ENCODE measurements at regions not wholly inside any gene's neighbourhood (a gene's known extent, or its start where the extent isn't known, plus 50 kb on each side); places are given as distances from the start of the nearest gene placed in this dataset.

DNA sequence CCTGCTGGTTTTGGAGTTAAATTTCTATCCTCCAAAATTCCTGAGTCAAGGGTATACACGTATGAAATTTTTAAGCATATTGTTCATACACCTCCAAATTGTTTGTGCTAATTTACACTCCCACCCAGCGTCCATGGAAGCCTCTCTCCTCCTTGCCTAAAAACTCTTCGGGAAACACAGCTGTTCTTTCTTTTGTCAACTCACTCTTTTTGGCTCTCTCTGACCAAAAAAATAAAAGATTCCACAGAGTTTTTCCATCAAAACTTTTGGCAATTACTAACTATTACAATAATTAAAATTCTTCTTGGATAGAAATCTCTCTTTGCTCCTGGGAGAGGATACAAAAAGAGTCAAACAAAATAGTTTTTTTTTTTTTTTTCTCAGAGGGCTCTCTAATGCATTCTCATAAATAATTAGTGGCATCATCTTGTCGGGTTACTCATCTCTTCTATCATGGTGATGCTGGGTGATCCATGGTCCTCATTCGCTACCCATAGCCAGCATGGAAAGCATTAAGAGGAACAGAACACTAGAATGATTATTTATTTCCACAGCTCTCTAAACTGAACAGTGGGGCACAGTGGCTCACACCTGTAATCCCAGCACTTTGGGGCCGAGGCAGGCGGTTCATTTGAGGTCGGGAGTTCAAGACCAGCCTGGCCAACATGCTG, 310.7 kb downstream of the SFMBT2 start:
- Histone ChIP-seq H3K27me3 (no peaks in the 10 kb centered on the region), H3K4me3 (no peak overlapping the region), H3K9me3 (no peaks in the 10 kb centered on the region), H3K4me1 (no peaks in the 10 kb centered on the region), H3K36me3 (no peaks in the 10 kb centered on the region), H3K27ac (no peak overlapping the region)
- DNase-seq (ENCODE audit: low spot score in 2 of 2) = no peak
- TF ChIP-seq, protein P1, sequence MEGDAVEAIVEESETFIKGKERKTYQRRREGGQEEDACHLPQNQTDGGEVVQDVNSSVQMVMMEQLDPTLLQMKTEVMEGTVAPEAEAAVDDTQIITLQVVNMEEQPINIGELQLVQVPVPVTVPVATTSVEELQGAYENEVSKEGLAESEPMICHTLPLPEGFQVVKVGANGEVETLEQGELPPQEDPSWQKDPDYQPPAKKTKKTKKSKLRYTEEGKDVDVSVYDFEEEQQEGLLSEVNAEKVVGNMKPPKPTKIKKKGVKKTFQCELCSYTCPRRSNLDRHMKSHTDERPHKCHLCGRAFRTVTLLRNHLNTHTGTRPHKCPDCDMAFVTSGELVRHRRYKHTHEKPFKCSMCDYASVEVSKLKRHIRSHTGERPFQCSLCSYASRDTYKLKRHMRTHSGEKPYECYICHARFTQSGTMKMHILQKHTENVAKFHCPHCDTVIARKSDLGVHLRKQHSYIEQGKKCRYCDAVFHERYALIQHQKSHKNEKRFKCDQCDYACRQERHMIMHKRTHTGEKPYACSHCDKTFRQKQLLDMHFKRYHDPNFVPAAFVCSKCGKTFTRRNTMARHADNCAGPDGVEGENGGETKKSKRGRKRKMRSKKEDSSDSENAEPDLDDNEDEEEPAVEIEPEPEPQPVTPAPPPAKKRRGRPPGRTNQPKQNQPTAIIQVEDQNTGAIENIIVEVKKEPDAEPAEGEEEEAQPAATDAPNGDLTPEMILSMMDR (IDR thresholded peaks at IDR 0.05) = no peak
- intact Hi-C loops (cut with DNase I) = no loop called here

DNA sequence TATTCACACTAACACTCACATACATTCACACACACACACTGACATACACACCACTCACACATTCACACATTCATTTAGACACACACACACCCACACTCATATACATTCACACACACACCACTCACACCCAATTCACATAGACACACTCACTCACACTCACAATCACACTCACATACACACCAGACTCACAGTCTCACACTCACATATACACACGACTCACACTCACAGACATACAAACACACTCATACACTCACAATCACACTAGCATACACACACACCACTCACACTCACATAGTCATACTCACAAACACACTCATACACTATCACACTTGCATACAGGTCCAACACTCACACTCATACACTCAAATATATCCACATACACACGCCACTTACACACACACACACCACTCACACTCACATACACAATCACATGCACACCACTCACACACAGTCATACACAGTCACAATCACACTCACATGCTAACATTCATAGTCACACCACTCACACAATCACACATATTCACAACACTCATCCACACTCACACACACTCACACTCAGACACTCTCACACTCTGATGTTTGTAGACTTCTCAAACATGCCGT, 312.6 kb downstream of the SFMBT2 start:
- TF ChIP-seq, protein P1 (IDR thresholded peaks at IDR 0.05) = no peak
- intact Hi-C loops (cut with DNase I) = no loop called here
- no peaks in the 10 kb centered on the region for H3K4me1 ChIP-seq

DNA sequence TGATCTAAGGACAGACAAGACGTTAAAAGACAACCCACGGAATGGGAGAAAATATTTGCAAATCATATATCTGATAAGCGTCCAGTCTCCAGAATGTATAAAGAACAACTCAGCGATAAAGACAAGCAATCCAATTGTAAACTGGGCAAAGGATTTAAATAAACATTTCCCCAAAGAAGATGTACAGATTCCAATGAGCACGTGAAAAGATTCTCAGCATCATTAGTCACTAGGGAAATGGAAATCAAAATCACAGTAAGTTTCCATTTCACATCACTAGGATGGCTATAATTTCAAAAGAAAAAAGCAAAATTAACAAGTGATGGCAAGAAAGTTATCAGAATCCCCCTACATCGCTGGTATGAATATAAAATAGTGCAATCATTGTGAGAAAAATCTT, 316.1 kb downstream of the SFMBT2 start:
- Histone ChIP-seq H3K27ac (no peak overlapping the region), H3K9me3 (no peaks in the 10 kb centered on the region), H3K27me3 (no peaks in the 10 kb centered on the region), H3K36me3 (no peaks in the 10 kb centered on the region), H3K4me1 (no peaks in the 10 kb centered on the region), H3K4me3 (no peak overlapping the region)
- DNase-seq (ENCODE audit: low spot score in 2 of 2) = no peak
- intact Hi-C loops (cut with DNase I) = no loop called here
- TF ChIP-seq, protein P1 (IDR thresholded peaks at IDR 0.05) = no peak

More for the DNA sequence above, 312.6 kb downstream of the SFMBT2 start:
- H3K27ac ChIP-seq = no peak overlapping the region
- H3K4me3 ChIP-seq = no peak overlapping the region
- no peak for DNase-seq (ENCODE audit: low spot score in 2 of 2)
- no peaks in the 10 kb centered on the region for H3K27me3 ChIP-seq
- H3K36me3 ChIP-seq = no peaks in the 10 kb centered on the region
- H3K9me3 ChIP-seq = no peaks in the 10 kb centered on the region

DNA sequence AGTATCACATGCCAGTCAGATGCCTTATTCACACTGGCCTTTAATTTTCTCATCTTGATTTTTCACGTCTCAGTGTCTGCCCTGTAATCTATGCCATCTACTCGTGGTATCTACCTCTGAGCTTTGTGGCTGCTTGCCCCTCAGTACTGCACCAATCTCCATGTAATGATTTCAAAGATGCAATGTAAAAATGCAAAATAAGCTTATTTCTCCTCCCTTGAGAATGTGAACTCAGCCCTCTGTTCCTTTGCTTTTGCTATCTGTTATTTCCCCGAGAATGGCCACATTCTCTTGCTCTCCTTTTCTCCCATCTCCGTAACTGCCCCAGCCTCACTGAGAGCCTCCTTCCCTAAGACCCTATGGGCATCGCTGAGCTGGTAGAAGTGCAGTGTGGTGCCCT, 317.5 kb downstream of the SFMBT2 start:
- DNase-seq (ENCODE audit: low spot score in 2 of 2) = no peak
- Histone ChIP-seq H3K27me3 (no peaks in the 10 kb centered on the region), H3K4me3 (no peak overlapping the region), H3K27ac (no peak overlapping the region), H3K9me3 (no peaks in the 10 kb centered on the region), H3K36me3 (no peaks in the 10 kb centered on the region), H3K4me1 (no peaks in the 10 kb centered on the region)
- TF ChIP-seq, protein P1 (IDR thresholded peaks at IDR 0.05) = no peak
- intact Hi-C loops (cut with DNase I) = no loop called here

DNA sequence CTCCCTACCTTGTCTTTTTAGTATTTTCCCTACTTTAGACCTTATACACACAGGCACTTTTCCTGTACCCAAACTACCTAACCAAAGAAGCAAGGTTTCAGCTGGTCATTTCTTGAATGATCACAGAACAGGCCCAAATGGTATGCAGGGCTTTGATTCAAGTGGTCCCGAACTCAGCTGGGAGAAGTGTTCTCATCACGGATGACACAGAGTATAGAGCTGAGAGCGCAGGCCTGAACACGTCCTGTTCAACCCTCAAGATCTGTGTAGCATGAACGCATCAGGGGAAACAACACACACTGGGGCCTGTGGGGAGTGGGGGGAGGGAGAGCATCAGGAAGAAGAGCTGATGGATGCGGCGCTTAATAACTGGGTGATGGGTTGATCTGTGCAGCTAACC, 318.2 kb downstream of the SFMBT2 start:
- intact Hi-C loops (cut with DNase I) = no loop called here
- Histone ChIP-seq H3K4me1 (no peaks in the 10 kb centered on the region), H3K36me3 (no peaks in the 10 kb centered on the region), H3K27ac (no peak overlapping the region), H3K27me3 (no peaks in the 10 kb centered on the region), H3K4me3 (no peak overlapping the region), H3K9me3 (no peaks in the 10 kb centered on the region)
- TF ChIP-seq, protein P1 (IDR thresholded peaks at IDR 0.05) = no peak
- no peak for DNase-seq (ENCODE audit: low spot score in 2 of 2)
